Neural cell (in vitro differentiated cells): ENCODE measurements at regions not wholly inside any gene's neighbourhood (a gene's known extent, or its start where the extent isn't known, plus 50 kb on each side); places are given as distances from the start of the nearest gene placed in this dataset.

Experiments
- H2AFZ ChIP-seq: fragments of 200-600, 300-800 bp; sonication (generic), shearing (Covaris generic); 2 replicates; pipeline ENCODE4 v1.6.0; 2014; ENCODE audit warnings: low read depth, mild to moderate bottlenecking, antibody characterized with exemption, low read length, moderate library complexity
- H3F3A ChIP-seq: fragments of 200-600 bp; shearing (Covaris generic); 2 replicates; pipeline ENCODE4 v1.6.1; 2016; ENCODE audit warnings: mild to moderate bottlenecking, moderate library complexity, mixed read lengths, antibody characterized with exemption, low read length; ENCODE audit not compliant: insufficient read depth, poor library complexity, severe bottlenecking
- H3K27ac ChIP-seq: fragments of 200-600, 300-800 bp; sonication (generic), shearing (Covaris generic); 2 replicates; pipeline ENCODE4 v1.5.1; 2014; ENCODE audit warnings: mild to moderate bottlenecking, low read length, moderate library complexity
- H3K27me3 ChIP-seq: fragments of 300-800, 200-600 bp; sonication (generic), shearing (Covaris generic); 2 replicates; pipeline ENCODE4 v1.6.0; 2014; ENCODE audit warnings: mild to moderate bottlenecking, low read depth, low read length, moderate library complexity; ENCODE audit not compliant: insufficient read depth
- H3K36me3 ChIP-seq: fragments of 300-800, 200-600 bp; sonication (generic), shearing (Covaris generic); 2 replicates; pipeline ENCODE4 v1.5.1; 2014; ENCODE audit warnings: mild to moderate bottlenecking, antibody characterized with exemption, low read length, moderate library complexity; ENCODE audit not compliant: insufficient read depth
- H3K4me2 ChIP-seq: fragments of 300-800, 200-600 bp; sonication (generic), shearing (Covaris generic); 2 replicates; pipeline ENCODE4 v1.6.0; 2014; ENCODE audit warnings: mild to moderate bottlenecking, low read length
- H3K4me3 ChIP-seq: fragments of 300-800, 200-600 bp; sonication (generic), shearing (Covaris generic); 2 replicates; pipeline ENCODE4 v1.5.1; 2014; ENCODE audit warnings: mild to moderate bottlenecking, low read length, moderate library complexity
- H3K79me2 ChIP-seq: fragments of 200-600 bp; shearing (Covaris generic); replicated peaks from 2 replicates; pipeline ENCODE4 v1.6.0; 2014; ENCODE audit warnings: mild to moderate bottlenecking, low read length, moderate library complexity; ENCODE audit not compliant: insufficient read depth
- H3K9ac ChIP-seq: fragments of 300-800, 200-600 bp; sonication (generic), shearing (Covaris generic); 2 replicates; pipeline ENCODE4 v1.6.1; 2016; ENCODE audit warnings: mild to moderate bottlenecking, low read length, mixed read lengths
- H3K9me2 ChIP-seq: fragments of 200-600 bp; shearing (Covaris generic); 2 replicates; pipeline ENCODE4 v1.6.1; 2016; ENCODE audit warnings: mild to moderate bottlenecking, low read length, mixed read lengths; ENCODE audit not compliant: insufficient read depth
- H3K9me3 ChIP-seq: fragments of 200-600, 300-800 bp; sonication (generic), shearing (Covaris generic); 2 replicates; pipeline ENCODE4 v1.6.1; 2016; ENCODE audit warnings: mild to moderate bottlenecking, mixed run types, low read length, moderate library complexity, mixed read lengths
- H4K20me1 ChIP-seq: fragments of 200-600 bp; shearing (Covaris generic); 2 replicates; pipeline ENCODE4 v1.6.1; 2016; ENCODE audit warnings: mild to moderate bottlenecking, mixed run types; ENCODE audit not compliant: insufficient read depth
- EP300 ChIP-seq: fragments of 450-650 bp; conservative IDR thresholded peaks from 2 replicates; pipeline ENCODE4 v1.6.1; 2014; ENCODE audit warnings: antibody characterized with exemption, mild to moderate bottlenecking, moderate library complexity; ENCODE audit not compliant: poor library complexity, severe bottlenecking
- EZH2 ChIP-seq: fragments of 200-600, 300-800 bp; shearing (Covaris generic), sonication (generic); IDR thresholded peaks from 2 replicates; pipeline ENCODE4 v1.6.1; 2014; ENCODE audit warnings: antibody characterized with exemption, low read length, borderline replicate concordance, mild to moderate bottlenecking; ENCODE audit not compliant: insufficient read depth, poor library complexity, severe bottlenecking
- MXI1 ChIP-seq: fragments of 450-650 bp; conservative IDR thresholded peaks from 2 replicates; pipeline ENCODE4 v1.6.1; 2014; ENCODE audit warnings: antibody characterized with exemption, mild to moderate bottlenecking; ENCODE audit not compliant: poor library complexity, severe bottlenecking
- POLR2AphosphoS5 ChIP-seq: IDR thresholded peaks from 2 replicates; pipeline ENCODE4 v1.6.1; 2012
- RAD21 ChIP-seq: fragments of 450-650 bp; conservative IDR thresholded peaks from 2 replicates; pipeline ENCODE4 v1.6.1; 2014; ENCODE audit warnings: antibody characterized with exemption, mild to moderate bottlenecking, moderate library complexity
- REST ChIP-seq: IDR thresholded peaks from 2 replicates; pipeline ENCODE4 v1.6.1; 2012; ENCODE audit warnings: borderline replicate concordance
- SMC3 ChIP-seq: fragments of 450-650 bp; conservative IDR thresholded peaks from 2 replicates; pipeline ENCODE4 v1.6.1; 2014; ENCODE audit warnings: antibody characterized with exemption, mild to moderate bottlenecking, moderate library complexity; ENCODE audit not compliant: poor library complexity
- TAF1 ChIP-seq: IDR thresholded peaks from 2 replicates; pipeline ENCODE4 v1.6.1; 2012; ENCODE audit warnings: low read depth
- TF ChIP-seq, protein P1 (sequence below): fragments of 450-650 bp; IDR thresholded peaks from 2 replicates; pipeline ENCODE4 v1.5.1; 2014; ENCODE audit warnings: antibody characterized with exemption, mild to moderate bottlenecking, moderate library complexity; ENCODE audit not compliant: poor library complexity, severe bottlenecking

DNA sequence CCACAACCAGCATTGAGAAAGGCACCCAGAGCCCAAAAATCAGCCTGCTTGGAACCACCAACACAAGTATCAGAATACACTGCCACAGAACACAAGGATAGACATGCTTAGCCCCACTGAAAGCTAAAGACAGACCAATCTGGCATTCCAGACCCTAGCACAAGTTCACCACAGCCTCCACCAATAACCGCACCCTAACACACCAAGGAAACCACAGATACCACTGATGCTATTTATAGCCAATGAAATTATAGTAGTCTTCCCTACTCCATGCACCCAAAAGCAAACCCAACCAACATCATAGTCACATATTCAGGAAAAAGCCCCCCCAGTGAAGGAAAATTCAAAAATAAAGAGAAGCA lies 83.9 kb upstream of the STT3B start:
- Histone ChIP-seq H3K79me2 (no peaks in the 10 kb centered on the region), H3K27me3 (no peaks in the 10 kb centered on the region), H3K9me3 (no peaks in the 10 kb centered on the region), H3F3A (no peaks in the 10 kb centered on the region), H3K9ac (no peak overlapping the region), H4K20me1 (no peaks in the 10 kb centered on the region), H3K27ac (no peak overlapping the region), H3K36me3 (no peaks in the 10 kb centered on the region), H3K4me2 (no peak overlapping the region), H3K4me3 (no peak overlapping the region), H3K9me2 (no peaks in the 10 kb centered on the region), H2AFZ (no peak overlapping the region)
- no peak for TF ChIP-seq MXI1
- TF ChIP-seq, protein P1, sequence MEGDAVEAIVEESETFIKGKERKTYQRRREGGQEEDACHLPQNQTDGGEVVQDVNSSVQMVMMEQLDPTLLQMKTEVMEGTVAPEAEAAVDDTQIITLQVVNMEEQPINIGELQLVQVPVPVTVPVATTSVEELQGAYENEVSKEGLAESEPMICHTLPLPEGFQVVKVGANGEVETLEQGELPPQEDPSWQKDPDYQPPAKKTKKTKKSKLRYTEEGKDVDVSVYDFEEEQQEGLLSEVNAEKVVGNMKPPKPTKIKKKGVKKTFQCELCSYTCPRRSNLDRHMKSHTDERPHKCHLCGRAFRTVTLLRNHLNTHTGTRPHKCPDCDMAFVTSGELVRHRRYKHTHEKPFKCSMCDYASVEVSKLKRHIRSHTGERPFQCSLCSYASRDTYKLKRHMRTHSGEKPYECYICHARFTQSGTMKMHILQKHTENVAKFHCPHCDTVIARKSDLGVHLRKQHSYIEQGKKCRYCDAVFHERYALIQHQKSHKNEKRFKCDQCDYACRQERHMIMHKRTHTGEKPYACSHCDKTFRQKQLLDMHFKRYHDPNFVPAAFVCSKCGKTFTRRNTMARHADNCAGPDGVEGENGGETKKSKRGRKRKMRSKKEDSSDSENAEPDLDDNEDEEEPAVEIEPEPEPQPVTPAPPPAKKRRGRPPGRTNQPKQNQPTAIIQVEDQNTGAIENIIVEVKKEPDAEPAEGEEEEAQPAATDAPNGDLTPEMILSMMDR, result no peak
- no peak for TF ChIP-seq TAF1
- TF ChIP-seq EZH2, result no peak
- no peak for TF ChIP-seq RAD21
- no peak for TF ChIP-seq EP300
- TF ChIP-seq REST, result no peak
- TF ChIP-seq POLR2AphosphoS5, result no peak
- TF ChIP-seq SMC3, result no peak

DNA sequence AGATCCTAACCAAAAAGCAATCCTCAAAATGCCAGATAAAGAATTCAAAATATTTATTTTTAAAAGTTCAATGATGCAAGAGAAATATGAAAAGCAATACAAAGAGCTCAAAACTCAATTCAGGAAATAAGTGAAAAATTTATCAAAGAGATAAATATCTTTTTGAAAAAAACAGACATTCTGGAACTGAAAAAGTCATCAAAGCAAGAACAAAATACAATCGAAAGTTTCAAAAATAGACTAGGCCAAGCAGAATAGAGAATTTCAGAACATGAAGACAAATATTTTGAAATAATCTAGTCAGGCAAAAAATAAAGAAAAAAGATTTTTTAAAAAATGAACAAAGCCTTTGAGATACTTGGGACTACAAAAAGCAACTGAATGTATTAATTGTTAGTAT lies 83.4 kb upstream of the STT3B start:
- no peak overlapping the region for H3K4me2 ChIP-seq
- H3K79me2 ChIP-seq, result no peaks in the 10 kb centered on the region
- no peak overlapping the region for H3K4me3 ChIP-seq
- H3K36me3 ChIP-seq, result no peaks in the 10 kb centered on the region
- H2AFZ ChIP-seq, result no peak overlapping the region
- no peaks in the 10 kb centered on the region for H4K20me1 ChIP-seq
- TF ChIP-seq EZH2, result no peak
- TF ChIP-seq EP300, result no peak
- no peak for TF ChIP-seq SMC3
- TF ChIP-seq POLR2AphosphoS5, result no peak
- TF ChIP-seq, protein P1, result no peak
- H3K9me3 ChIP-seq, result no peaks in the 10 kb centered on the region
- H3K9ac ChIP-seq, result no peak overlapping the region
- no peak overlapping the region for H3K27ac ChIP-seq
- no peaks in the 10 kb centered on the region for H3F3A ChIP-seq
- no peaks in the 10 kb centered on the region for H3K27me3 ChIP-seq
- no peaks in the 10 kb centered on the region for H3K9me2 ChIP-seq
